ENCODE measurements at regions not wholly inside any gene's neighbourhood (a gene's known extent, or its start where the extent isn't known, plus 50 kb on each side); places are given as distances from the start of the nearest gene placed in this dataset.

- Histone ChIP-seq H3K9me3 (no peaks in the 10 kb centered on the region), H3K36me3 (ENCODE audit: low read depth) (no peaks in the 10 kb centered on the region), H3K4me3 (no peak overlapping the region), H3K4me1 (ENCODE audit: low read depth) (no peaks in the 10 kb centered on the region)
- TF ChIP-seq, protein P1, sequence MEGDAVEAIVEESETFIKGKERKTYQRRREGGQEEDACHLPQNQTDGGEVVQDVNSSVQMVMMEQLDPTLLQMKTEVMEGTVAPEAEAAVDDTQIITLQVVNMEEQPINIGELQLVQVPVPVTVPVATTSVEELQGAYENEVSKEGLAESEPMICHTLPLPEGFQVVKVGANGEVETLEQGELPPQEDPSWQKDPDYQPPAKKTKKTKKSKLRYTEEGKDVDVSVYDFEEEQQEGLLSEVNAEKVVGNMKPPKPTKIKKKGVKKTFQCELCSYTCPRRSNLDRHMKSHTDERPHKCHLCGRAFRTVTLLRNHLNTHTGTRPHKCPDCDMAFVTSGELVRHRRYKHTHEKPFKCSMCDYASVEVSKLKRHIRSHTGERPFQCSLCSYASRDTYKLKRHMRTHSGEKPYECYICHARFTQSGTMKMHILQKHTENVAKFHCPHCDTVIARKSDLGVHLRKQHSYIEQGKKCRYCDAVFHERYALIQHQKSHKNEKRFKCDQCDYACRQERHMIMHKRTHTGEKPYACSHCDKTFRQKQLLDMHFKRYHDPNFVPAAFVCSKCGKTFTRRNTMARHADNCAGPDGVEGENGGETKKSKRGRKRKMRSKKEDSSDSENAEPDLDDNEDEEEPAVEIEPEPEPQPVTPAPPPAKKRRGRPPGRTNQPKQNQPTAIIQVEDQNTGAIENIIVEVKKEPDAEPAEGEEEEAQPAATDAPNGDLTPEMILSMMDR (IDR thresholded peaks at IDR 0.05): no peak
- ATAC-seq (no peak), DNase-seq (peak in 1 of 3 donors; percentile 35)
- intact Hi-C loops (cut with DNase I, micrococcal nuclease): no loop called here
Observed at GRCh38 chr3:115254492-115255196, 107.6 kb upstream of the ZBTB20 start.

GRCh38 chr3:115255197-115255585 lies 108.1 kb upstream of the ZBTB20 start:
- ATAC-seq: no peak
- no peaks in the 10 kb centered on the region for H3K9me3 ChIP-seq
- H3K36me3 ChIP-seq (ENCODE audit: low read depth): no peaks in the 10 kb centered on the region
- DNase-seq: no peak
- H3K4me3 ChIP-seq: no peak overlapping the region
- H3K4me1 ChIP-seq (ENCODE audit: low read depth): no peaks in the 10 kb centered on the region
- TF ChIP-seq, protein P1 (IDR thresholded peaks at IDR 0.05): no peak
- intact Hi-C loops (cut with DNase I, micrococcal nuclease): no loop called here

GRCh38 chr3:115270849-115271248 lies 123.8 kb upstream of the ZBTB20 start:
- no peaks in the 10 kb centered on the region for H3K36me3 ChIP-seq (ENCODE audit: low read depth)
- TF ChIP-seq, protein P1 (IDR thresholded peaks at IDR 0.05): no peak
- no peaks in the 10 kb centered on the region for H3K9me3 ChIP-seq
- no peaks in the 10 kb centered on the region for H3K4me1 ChIP-seq (ENCODE audit: low read depth)
- ATAC-seq: no peak
- intact Hi-C loops (cut with DNase I, micrococcal nuclease): no loop called here
- no peak overlapping the region for H3K4me3 ChIP-seq
- no peak for DNase-seq

- intact Hi-C loops (cut with DNase I, micrococcal nuclease): no loop called here
Observed at GRCh38 chr3:115272036-115272824, 125.1 kb upstream of the ZBTB20 start.

DNA sequence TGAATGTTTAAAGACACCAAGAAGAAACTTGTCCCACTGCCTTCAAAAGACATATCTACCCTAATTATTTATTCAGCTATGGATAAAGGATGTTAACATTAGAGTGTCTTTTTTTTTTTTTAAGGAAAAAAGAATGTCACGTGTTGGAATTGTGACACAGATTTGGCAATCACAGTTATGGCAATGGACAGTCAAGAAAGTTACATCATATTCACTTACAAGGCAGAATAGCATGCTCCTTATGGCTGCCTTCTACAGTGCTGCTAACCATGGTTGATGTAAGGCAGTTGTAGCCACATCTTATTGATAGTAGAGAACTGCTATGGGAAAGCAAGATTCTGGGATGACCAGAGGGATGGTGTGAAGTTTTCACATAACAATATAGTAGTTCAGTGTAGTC lies 128.8 kb upstream of the ZBTB20 start:
- Histone ChIP-seq H3K9me3 (no peaks in the 10 kb centered on the region), H3K36me3 (ENCODE audit: low read depth) (no peaks in the 10 kb centered on the region), H3K4me1 (ENCODE audit: low read depth) (no peaks in the 10 kb centered on the region), H3K4me3 (no peak overlapping the region)
- ATAC-seq (no peak), DNase-seq (no peak)
- intact Hi-C loops (cut with DNase I, micrococcal nuclease): no loop called here
- TF ChIP-seq, protein P1 (IDR thresholded peaks at IDR 0.05): no peak

More at GRCh38 chr3:115272036-115272824, 125.1 kb upstream of the ZBTB20 start:
- Histone ChIP-seq H3K9me3 (no peaks in the 10 kb centered on the region), H3K36me3 (ENCODE audit: low read depth) (no peaks in the 10 kb centered on the region), H3K4me3 (no peak overlapping the region), H3K4me1 (ENCODE audit: low read depth) (no peaks in the 10 kb centered on the region)
- ATAC-seq (no peak), DNase-seq (no peak)
- TF ChIP-seq, protein P1 (IDR thresholded peaks at IDR 0.05): no peak

All from mucosa of descending colon (tissue), 3 donors.